Sigmoid colon (tissue), 6 donors: ENCODE measurements at regions not wholly inside any gene's neighbourhood (a gene's known extent, or its start where the extent isn't known, plus 50 kb on each side); places are given as distances from the start of the nearest gene placed in this dataset.
"Not testable (repeated sequence)": the region's sequence is repeated elsewhere in the genome, so short reads cannot be mapped to it uniquely, and the experiment has no call there.

Source experiments
- DNase-seq: peaks from one replicate; pipeline ENCODE4 v3.0.0-alpha.2; 2019
- H3K27ac ChIP-seq, 4 donors: fragments of 200-600 bp; sonication (generic); one replicate each; pipeline ENCODE4 v1.5.1; 2016 to 2019; ENCODE audit warnings: mild to moderate bottlenecking in 1 of 4
- H3K27me3 ChIP-seq, 3 donors: fragments of 200-600 bp; sonication (generic); one replicate each; pipeline ENCODE4 v1.5.1; 2019; ENCODE audit warnings: mild to moderate bottlenecking in 1 of 3
- H3K36me3 ChIP-seq, 4 donors: fragments of 200-600 bp; sonication (generic); one replicate each; pipeline ENCODE4 v1.5.1; 2016 to 2019
- H3K4me1 ChIP-seq, 4 donors: fragments of 200-600 bp; sonication (generic); one replicate each; pipeline ENCODE4 v1.5.1; 2017 to 2019
- H3K4me3 ChIP-seq, 4 donors: fragments of 200-600 bp; sonication (generic); one replicate each; pipeline ENCODE4 v1.5.1; 2017 to 2019; ENCODE audit warnings: mild to moderate bottlenecking in 2 of 4, moderate library complexity in 1 of 4
- H3K9me3 ChIP-seq, 4 donors: fragments of 200-600 bp in 3 of 4; sonication (generic) in 3 of 4; one replicate each; pipeline versions ENCODE4 v1.5.1 to v1.6.1; 2013 to 2019
- WGBS, 2 donors: extraction: QIAGEN DNeasy Blood & Tissue Kit; methylation state at CpG; one replicate each; pipeline ENCODE4 v1.1.7; 2013; 5-methylcytosine and 5-hydroxymethylcytosine counted together
- intact Hi-C: fragments of 100-400 bp; cut with DNase I; formaldehyde crosslinking; loops from one replicate; pipeline ENCODE4 v1.15.1; 2023
- donor health status: healthy with polysubstance abuse.
- donor health status: healthy.

DNA sequence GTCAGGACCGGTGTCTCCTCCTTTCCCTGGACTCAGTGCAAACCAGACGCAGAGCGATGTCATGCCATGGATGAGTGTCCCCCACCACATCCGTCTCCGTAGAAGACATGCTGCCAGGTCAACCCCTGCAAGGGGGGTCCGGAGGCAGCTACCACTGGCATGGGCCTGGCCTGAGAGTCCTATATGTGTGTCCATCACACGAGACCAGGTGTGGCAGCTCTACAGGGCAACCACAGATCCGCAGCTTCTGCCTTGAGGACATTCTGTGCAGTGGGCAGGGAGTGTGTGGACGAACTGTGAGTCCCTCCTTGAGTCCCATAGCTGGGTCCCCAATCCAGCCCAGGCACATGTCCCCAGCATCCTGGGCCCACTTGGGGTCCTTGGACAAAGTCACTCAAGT lies 133.6 kb downstream of the TNFRSF13B start:
- H3K4me3 ChIP-seq, H3K36me3 ChIP-seq, H3K27me3 ChIP-seq, DNase-seq, H3K9me3 ChIP-seq, intact Hi-C loops, H3K27ac ChIP-seq, H3K4me1 ChIP-seq: not testable (repeated sequence)
- WGBS, 2 donors = 87 to 92% methylated on average over 4 to 6 of the region's 9 CpGs

DNA sequence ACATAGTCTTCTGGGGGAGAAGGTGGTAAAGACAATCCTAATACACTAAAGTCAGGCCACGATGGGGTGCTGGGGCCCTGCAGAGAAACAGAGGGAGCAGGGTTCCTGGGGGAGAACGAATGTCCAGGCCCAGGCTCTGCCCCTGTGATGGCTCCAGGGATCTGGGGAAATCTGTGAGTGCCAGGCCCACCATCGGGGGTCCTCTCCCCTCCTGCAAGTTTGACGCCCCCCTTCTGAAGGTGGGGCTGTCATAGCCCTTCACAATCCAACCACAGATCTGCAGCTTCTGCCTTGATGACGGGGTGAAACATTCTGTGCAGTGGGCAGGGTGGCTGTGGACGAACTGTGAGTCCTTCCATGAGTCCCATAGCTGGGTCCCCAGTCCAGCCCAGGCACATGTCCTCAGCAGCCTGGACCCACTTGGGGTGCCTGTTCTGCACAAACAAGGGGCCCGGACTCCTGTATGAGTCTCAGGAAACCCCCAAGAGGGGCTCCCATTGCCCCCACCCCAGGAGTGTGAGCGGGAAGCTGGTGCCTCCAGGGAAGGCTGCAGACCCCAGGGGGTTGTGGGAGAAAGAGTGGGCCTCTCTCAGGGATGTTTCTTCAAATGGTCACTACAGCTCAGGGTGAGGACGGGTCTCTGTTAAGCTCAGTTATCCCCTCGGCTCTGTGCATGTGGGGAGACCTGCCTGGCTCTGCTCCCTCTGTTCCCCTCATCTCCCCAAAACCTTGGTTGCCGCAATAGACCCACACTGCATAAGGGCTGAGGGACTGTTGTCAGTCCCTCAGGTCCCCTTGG lies 134.3 kb downstream of the TNFRSF13B start:
- DNase-seq, H3K9me3 ChIP-seq, H3K27ac ChIP-seq, intact Hi-C loops, H3K4me1 ChIP-seq, H3K36me3 ChIP-seq, H3K4me3 ChIP-seq, H3K27me3 ChIP-seq: not testable (repeated sequence)
- WGBS, 2 donors = 71 to 79% methylated on average over 9 to 10 of the region's 11 CpGs

DNA sequence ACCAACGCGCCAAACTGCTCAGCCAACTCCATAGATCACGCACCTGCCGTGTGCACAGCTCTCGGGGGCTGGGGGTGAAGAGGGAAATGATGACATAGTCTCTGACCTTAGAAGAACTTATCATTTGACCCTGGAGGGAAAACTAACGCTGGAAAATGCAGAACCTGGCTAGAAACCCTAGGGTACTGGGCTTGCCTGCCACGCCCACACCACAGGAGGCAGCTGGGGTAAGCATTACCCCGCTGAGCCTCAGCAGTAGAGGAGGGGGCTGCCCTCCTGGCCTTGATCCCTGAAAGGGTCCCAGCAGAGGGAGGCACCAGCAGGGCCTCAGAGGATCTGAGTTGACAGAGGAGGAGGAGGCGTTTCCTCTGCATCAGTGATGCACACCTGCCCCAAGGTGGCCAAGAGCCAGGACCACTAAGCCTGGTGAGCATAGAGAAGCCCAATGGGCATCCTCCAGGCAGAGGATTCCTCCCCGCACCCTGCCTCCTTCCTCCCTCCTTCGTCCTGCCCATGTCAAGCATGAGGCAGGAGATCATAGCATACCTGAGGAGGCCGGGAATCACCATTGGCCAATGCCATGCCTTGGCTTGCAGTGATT lies 135.5 kb downstream of the TNFRSF13B start:
- H3K4me3 ChIP-seq, H3K9me3 ChIP-seq, intact Hi-C loops, H3K36me3 ChIP-seq, DNase-seq, H3K27me3 ChIP-seq, H3K27ac ChIP-seq, H3K4me1 ChIP-seq: not testable (repeated sequence)
- WGBS, 2 donors = 43 to 53% methylated on average over 8 to 12 of the region's 12 CpGs

DNA sequence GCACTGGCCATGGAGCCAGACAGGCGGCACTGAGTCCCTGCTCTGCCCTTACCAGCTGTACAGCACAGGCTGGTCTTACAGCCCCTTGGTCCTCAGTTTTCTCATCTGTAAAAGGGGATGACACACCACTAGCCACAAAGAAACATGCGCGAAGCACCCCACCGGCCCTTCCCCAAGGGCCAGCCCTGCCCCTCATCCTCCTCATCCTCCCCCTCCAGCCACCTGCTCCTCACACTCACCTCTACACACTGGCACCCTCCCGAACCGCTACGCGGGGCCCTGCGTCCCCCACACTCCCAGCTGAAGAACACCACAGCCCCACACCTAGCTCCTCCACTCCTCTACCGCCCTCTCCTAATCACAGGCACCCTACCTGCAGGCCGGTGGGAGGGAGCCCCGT lies 138.4 kb downstream of the TNFRSF13B start:
- intact Hi-C loops, H3K36me3 ChIP-seq, H3K4me1 ChIP-seq, H3K9me3 ChIP-seq, H3K4me3 ChIP-seq, DNase-seq, H3K27ac ChIP-seq, H3K27me3 ChIP-seq: not testable (repeated sequence)
- WGBS, 2 donors = 86 to 89% methylated on average over 5 to 7 of the region's 12 CpGs

DNA sequence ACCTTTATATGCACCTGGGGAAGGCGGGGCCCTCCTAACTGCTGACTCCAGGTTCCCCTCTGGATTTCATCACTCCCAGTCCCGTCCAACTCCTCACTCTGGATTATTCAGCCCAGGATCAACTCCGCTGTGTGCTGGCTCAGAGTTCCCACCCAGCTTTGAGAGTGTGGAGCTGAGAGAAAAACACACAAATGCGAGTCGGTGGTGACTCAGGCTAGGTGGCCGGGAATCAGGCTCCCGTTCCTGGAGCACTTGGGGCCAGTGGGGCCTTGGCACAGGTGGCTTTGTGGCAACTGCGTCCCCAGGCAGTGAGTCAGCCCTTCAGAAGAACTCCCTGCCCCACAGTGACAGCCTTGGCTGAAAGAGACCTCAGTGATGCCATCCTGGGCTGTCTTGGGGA lies 139.1 kb downstream of the TNFRSF13B start:
- H3K36me3 ChIP-seq, intact Hi-C loops, H3K9me3 ChIP-seq, H3K27me3 ChIP-seq, H3K4me1 ChIP-seq, DNase-seq, H3K4me3 ChIP-seq, H3K27ac ChIP-seq: not testable (repeated sequence)
- 62 to 73% methylated on average over 5 of the region's 8 CpGs for WGBS, 2 donors

DNA sequence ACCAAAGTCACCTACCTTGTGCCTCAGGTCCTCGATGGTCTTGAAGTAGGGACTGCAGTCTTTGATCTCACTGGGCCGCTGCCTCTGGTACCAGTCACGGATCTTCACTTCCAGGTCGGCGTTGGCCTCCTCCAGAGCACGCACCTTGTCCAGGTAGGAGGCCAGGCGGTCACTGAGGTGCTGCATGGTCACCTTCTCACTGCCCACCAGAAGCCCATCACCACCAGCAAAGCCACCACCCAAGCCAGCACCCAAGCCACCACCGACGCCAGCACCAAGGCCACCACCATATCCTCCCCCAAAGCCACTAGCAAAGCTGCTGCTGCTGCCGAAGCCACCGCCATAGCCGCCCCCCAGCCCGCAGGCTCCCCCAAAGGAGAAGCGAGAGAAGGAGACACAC lies 139.7 kb downstream of the TNFRSF13B start:
- intact Hi-C loops, H3K27ac ChIP-seq: not testable (repeated sequence)
- WGBS, 2 donors = 88% methylated on average over 11 to 13 of the region's 14 CpGs

DNA sequence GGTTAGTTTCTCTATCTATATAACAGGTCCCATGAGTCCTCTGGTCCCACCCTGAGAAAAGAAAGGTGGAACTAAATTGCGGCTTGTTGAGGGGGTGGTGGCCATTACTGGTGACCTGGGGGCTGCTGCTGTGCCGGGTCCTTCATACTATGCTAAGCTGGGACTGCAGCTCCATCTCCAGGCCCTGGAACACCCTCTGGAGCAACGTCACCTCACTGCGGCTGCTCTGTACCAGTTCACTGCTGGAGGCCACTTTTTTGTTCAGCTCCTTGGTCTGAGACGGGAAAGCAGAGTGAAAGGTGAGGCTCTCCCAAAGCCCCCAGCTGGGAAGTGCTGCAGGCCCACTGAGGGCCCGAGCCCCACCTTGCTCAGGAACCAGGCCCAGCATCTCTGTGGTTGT lies 140.7 kb downstream of the CCDC144A start:
- H3K4me1 ChIP-seq, intact Hi-C loops, H3K9me3 ChIP-seq, H3K4me3 ChIP-seq, H3K36me3 ChIP-seq, H3K27ac ChIP-seq, H3K27me3 ChIP-seq, DNase-seq: not testable (repeated sequence)
- WGBS, 2 donors = 64 to 81% methylated on average over 6 of the region's 6 CpGs

More for the DNA sequence above, 139.7 kb downstream of the TNFRSF13B start:
- H3K4me3 ChIP-seq, H3K36me3 ChIP-seq, H3K27me3 ChIP-seq, DNase-seq, H3K4me1 ChIP-seq, H3K9me3 ChIP-seq: not testable (repeated sequence)

DNA sequence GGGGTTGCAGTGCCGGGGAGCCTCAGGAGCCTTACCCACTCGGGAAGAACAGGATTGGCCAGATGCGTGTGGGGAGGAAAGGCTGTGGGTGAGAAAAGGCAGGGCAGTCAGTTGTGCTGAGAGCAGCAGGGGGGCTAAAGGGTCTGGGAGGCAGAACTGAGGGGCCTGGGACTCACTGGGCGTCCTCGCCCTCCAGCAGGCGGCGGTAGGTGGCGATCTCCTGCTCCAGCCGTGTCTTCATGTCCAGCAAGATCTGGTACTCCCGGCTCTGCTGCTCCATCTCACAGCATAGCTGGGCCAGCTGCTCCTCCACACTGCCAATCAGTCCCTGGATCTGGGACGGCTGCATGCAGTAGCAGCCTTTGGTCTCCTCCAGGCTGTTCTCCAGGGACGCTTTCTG lies 140.2 kb downstream of the CCDC144A start:
- H3K4me1 ChIP-seq, H3K9me3 ChIP-seq, H3K27me3 ChIP-seq, DNase-seq, H3K36me3 ChIP-seq, intact Hi-C loops, H3K4me3 ChIP-seq, H3K27ac ChIP-seq: not testable (repeated sequence)
- 35 to 38% methylated on average over 2 of the region's 12 CpGs for WGBS, 2 donors
